HG03460 (cell line): ENCODE measurements at regions not wholly inside any gene's neighbourhood (a gene's known extent, or its start where the extent isn't known, plus 50 kb on each side); places are given as distances from the start of the nearest gene placed in this dataset.

Experiments used
- ATAC-seq: cut with Tn5 transposase; IDR thresholded peaks from one replicate; pipeline ENCODE4 v1.9.1; 2021; ENCODE audit not compliant: unreplicated experiment

DNA sequence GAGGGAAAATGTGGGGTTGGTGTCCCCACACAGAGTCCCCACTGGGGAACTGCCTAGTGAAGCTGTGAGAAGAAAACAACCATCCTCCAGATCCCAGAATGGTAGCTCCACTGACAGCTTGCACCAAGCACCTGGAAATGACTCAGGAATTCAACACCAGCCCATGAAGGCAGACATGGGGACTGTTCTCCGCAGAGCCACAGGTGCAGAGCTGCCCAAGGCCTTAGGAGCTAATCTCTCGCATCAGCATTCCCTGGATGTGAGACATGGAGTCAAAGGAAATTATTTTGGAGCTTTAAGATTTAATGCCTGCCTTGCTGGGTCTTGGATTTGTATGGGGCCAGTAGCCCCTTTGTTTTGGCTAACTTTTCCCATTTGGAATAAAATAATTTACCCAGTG lies 367.9 kb downstream of the FAM133A start:
- no peak for ATAC-seq

DNA sequence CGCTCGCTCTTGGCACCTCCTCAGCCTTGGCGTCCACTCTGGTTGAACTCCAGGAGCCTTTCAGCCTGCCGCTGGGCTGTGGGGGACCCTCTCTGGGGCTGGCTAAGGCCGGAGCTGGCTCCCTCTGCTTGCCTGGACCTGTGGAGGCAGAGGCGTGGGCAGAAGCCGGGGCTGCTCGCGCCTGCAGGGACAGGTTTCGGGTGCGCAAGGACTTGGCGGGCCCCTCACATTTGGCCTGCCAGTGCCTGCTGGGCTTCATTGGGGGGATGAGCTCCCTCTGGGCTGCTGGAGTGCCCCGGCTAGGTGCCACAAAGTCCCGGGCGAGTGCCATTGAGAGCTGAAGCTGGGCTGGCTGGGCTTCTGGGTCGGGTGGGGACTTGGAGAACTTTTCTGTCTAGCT lies 371.7 kb downstream of the FAM133A start:
- no peak for ATAC-seq

DNA sequence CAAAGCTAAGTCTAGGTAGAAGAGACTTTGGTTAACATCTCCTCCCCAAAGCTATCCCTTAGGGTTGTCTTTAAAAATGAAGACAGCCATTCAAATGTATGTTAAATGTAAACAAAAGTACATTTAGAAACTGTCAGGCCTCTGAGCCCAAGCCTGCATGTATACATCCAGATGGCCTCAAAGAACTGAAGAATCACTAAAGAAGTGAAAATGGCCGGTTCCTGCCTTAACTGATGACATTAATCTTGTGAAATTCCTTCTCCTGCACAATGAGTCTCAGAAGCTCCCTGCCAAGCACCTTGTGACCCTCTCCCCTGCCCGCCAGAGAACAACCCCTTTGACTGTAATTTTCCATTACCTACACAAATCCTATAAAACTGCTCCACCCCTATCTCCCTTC lies 377.9 kb downstream of the FAM133A start:
- ATAC-seq, result no peak

DNA sequence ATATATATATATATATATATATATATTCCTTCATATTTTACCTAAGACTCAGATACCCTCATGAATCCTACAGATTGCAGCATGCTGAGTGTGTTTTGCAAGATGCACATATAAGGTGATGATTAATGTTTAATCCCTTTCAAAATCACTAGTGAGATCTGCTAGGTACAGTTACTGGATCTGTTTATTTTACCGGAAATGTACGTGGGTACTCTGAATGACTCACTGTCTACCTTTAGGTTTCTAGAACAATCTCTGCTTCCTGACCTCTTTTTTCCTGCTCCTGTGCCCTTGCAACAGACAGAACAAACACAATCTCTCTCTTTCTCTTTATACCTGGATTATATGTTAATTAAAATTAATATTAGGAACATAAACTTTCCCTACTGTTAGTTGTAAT lies 379.6 kb downstream of the FAM133A start:
- no peak for ATAC-seq

DNA sequence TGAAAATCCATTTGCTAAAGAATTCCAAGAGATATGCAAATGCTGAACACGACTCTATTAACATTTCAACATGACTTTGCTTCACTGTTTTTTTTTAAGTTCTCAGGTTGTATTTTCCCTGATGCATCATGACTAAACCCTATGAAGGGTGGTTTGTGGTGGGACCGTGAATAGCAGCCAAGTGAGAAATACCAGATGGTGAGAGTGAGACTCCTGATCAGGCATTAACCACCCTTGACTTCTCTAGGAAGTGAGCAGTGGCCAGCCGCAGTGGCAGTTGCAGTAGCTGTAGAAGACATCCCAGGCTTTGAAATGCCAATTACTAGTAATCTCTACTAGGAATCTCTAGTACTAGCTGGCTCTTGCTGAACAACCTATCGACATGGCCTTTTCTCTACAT lies 383.4 kb downstream of the FAM133A start:
- no peak for ATAC-seq

DNA sequence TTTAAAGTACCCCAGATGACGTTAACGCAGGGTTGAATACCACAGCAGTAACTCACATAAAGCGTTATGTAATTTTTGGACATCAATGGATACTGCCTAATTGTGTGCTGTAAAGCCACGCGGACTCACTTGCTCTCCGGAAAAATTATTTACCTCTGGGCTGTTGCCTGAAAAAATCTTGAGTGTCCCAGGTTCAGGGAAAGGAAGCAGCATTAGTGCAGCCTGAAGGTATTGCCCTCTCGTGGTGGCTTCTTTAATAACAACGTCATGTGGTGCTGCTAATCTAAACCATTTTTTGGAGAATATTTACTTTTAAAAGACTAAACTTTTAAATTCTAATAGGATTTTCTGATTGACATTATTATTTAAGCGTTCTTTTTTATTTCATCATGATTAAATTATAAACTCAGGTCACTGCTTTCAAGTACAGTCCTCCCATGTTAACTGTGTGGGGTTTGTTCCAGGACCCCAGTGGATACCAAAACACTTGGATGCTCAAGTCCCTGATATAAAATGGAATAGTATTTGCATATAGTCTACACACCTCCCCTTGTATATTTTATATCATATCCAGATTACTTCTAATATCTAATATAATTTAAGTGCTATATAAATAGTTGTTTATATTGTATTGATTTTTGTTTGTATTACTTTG lies 384.8 kb downstream of the FAM133A start:
- no peak for ATAC-seq

DNA sequence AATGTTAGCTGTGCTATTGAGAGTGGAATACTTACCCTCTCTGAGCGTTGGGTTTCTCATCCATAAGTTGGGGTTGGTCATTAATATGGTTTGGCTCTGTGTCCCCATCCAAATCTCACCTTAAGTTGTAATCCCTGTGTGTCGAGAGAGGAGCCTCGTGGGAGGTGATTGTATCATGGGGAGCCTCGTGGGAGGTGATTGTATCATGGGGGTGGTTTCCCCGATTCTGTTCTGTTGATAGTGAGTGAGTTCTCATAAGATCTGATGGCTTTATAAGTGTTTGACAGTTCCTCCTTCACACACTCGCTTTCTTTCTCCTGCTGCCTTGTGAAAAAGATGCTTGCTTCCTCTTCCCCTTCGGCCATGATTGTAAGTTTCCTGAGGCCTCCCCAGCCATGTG lies 391.1 kb downstream of the FAM133A start:
- ATAC-seq, result no peak

DNA sequence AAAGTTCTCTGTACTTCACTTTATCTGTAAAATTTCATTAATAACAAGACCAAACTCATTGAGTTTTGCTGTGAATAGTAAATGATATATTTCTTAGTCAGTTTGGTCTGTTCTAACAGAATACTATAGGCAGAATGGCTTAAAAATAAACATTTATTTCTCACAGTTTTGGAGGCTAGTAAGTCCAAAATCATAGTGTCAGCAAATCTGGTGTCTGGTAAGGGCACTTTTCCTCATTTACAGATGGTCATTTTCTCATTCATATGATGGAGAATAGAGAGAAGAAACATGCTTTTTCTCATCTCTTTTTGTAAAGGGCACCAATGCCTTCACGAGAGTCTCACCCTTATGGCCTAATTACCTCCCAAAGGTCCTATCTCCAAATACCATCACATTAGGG lies 415.1 kb downstream of the FAM133A start:
- ATAC-seq, result no peak

DNA sequence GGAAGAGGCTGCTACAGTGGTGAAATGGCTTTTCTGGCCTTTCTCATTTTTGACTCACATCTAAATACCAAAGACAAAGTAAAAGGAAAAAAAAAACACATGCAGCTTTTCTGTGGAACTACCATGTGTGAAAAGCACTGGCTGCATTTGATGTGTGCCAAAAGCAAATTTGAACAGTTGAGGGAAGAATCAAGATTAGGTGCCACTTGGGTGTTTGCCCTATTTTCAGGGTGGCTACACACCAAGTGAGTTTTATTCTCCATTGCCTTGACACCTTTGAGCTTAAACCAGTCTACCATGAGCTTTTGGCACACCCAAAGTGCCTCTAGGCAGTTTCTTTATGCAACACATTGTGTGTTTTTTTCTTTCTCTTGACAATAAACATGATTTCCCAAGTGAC lies 423.9 kb downstream of the FAM133A start:
- ATAC-seq, result no peak

DNA sequence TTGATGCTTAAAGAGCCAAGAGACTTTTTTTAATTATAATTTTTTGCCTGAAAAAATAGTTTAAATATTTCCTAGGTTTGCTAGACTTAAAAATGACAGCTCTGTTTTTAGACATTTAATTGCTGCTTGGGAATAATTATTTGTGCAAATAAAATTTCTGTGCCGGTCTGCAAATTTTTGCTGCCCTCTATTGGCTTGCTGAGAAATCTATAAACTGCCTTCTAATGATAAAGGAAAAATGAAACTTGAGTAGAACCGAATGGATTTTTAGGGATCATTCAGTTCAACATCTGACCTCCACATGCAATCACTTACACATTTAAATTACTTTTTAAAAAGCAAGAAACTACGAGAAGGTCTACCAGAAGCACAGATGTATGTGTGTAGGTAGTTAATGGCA lies 434.0 kb downstream of the FAM133A start:
- no peak for ATAC-seq

DNA sequence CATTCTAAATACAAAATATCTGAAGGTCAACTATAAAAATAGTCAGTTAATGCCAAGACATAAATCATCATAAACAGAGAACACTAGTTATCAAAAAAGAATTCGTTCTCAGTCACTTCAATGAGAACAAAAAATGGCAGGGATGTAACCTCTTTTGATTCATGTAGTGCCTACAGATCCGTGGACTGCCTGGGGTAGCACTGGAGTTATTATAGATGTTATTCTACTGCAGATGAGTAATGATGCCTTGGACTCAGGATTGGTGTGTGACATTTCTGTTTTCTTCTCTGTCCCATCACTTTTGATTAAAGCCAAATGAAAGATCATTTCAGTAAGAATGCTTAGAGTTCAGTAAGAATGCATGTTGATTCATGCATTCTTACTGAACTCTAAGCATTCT lies 440.4 kb downstream of the FAM133A start:
- no peak for ATAC-seq

DNA sequence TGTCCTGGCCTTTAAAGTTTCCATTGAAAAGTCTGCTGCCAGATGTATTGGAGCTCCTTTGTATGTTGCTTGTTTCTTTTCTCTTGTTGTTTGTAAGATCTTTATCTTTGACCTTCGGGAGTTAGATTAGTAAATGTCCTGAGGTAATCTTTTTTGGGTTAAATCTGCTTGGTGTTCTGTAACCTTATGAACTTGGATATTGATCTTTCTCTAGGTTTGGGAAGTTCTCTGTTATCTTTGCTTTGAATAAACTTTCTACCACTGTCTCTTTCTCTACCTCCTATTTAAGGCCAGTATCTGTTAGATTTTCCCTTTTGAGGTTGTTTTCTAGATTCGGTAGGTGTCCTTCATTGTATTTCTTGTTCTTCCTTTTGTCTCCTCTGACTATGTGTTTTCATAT lies 447.8 kb downstream of the FAM133A start:
- no peak for ATAC-seq

DNA sequence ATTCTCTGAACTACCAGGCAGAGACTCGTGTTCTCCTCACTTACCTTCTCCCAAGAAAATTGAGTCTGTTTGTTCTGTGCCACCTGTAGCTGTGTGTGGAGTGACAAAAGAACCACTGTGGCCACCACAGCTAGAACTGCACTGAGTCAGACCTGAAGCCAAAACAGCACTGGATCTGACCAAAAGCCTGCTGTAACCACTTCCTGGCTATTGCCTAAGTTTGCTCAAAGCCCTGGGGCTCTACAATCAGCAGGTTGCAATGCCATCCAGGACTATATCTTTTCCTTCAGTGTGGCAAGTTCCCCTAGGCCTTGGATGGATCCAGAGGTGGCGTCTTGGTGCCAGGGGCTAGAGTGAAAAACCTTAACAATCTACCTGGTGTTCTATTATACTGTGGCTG lies 449.1 kb downstream of the FAM133A start:
- ATAC-seq, result no peak

DNA sequence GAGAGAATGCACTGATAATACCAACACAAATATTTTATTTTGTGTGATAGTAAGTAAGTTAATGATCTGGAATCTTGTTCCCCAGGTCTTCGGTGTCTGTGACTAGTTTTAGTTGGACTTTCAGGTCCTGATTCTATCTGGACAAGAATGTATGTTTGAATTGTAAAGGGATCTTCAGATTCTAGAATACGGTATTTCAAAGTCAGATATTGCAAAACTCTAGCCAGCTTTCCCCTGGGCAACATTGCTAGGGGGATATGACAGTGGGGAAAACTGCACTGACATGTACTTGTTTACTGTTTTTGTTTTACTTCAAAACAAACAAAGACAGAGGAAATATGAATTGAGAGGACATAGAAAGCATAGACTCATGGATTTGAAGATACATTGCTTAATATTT lies 489.0 kb downstream of the FAM133A start:
- ATAC-seq, result no peak

DNA sequence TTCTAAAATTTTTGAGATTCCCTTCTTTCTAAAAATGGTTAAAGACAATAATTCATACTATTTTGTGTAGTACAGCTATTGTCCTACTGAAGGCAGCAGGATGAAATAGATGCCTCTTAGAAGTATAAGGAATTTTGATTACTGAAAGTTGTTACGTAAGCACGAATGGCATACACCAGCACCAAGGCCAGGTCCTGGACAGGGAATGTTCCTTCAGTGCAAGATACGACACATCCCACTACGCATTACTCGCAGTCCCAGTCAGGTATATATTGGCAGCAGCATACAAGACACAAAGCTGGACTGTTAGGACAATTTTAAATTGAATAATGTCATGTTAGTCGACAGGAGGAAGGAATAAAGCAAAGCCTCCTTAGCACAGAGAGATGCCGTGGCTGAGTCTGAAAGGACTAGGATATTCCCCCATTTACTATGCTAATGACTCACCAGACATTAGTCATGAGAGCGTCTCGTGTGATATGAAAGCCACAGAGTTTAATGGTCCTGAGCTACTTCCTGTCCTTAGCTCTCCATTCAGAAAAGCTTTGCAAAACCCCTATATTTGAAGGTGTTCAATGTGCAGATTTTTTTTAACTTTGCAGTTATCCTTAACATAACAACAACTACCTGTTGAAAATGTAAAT lies 504.3 kb downstream of the FAM133A start:
- ATAC-seq, result no peak

DNA sequence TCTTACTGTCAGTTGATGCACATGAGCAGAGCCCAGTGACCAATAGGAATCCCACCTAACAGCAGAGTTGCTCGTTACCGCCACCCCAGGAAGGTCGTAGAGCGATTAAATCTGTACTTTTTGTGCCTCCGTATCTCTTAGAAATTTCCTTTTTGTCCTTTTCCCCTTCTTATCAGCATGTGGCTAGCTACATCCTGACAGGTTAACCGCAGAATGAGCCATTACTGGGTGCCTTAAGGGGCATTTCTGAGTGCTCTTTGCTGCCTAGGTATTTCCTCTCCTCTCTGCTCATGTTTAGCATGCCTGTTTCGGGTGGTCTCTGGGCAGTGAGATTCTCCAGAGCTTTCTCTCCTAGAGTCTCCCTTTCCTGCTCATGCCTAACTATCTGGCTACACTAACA lies 530.5 kb downstream of the FAM133A start:
- ATAC-seq, result no peak

DNA sequence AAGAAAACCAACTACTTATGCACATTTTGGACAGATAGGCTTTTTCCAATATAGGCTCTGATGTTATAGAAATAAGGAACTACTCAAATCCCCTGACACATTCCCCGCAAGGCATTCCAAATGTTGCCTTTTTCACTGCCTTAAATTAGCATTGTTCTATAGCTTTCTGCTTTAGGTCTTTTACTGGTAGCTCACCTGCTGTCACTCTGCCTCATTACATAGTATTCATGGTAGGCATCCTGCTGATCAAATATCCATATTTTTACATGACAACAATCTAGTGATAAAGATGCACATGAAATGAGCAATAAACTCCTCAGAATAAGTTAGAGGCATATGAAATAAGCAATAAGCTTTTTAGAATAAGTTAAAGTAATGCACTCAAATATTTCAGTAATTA lies 542.7 kb downstream of the FAM133A start:
- ATAC-seq, result no peak

DNA sequence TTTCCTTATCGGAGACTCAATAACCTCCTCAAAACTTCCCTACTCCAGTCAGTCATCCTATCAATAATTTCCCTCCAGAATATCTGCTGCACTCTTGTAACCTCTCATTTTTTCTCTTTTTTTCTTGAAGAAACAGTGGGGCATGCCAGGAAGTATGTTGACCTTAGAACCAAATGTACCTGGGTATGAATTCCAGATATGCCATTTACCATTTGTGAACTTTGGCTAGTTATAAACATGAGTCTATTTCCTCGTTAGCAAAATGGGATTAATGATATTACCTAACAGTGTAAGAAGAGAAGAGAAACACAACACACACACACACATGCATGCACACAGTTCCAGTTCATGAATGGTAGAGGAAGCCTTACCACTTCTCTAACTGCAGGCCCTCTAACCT lies 578.2 kb downstream of the FAM133A start:
- ATAC-seq, result no peak

DNA sequence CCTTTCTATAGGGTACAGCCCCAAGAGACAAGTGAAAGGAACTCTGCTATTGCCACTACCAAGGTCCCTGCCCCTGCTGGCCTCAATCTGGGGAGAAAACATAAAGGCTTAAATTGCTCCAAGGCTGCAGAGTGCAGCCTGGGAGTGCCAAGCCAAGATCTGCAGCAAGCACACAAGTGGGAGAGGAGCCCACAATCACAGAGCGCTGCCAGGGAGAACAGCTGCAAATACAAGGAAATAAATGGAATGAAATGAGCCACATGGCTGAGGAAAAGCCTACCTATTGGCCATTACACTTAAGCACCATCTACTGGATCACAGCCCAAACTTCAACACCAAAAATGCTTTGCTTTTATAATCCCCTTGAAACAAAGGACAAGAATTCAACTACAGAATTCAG lies 582.4 kb downstream of the FAM133A start:
- ATAC-seq, result no peak

DNA sequence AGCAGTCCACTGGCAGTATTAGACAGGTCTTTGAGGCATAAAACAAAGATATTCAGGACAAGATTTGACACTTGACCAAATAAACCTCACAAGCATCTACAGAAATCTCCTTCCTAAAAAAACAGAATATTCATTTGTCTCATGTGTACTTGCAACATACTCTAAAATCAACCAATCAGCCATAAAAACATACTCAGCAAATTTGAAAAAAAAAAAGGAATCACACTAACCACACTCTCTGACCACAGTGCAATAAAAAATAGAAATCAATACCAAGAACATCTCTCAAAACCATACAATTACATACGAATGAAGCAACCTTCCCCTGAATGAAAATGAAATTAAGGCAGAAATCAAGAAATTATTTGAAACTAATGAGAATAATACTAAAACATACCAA lies 591.3 kb downstream of the FAM133A start:
- ATAC-seq, result no peak

DNA sequence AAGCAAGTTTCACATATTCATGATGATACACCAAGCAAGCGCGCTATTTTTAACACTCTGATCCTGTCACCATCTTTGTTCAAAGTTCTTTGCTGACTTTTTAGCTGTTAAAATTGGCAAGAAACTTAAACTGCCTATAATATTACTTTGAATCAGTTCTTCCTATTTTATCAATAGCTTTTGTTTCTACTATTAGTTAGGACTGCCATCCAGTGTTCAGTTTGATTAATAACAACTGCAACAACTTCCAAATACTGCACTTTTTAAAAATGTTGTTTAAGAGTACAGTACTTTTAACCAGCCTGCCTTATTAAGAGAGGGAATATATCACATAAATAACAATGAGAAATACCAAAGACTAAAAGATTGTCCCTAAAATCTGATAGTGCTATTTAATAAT lies 614.3 kb downstream of the FAM133A start:
- no peak for ATAC-seq

DNA sequence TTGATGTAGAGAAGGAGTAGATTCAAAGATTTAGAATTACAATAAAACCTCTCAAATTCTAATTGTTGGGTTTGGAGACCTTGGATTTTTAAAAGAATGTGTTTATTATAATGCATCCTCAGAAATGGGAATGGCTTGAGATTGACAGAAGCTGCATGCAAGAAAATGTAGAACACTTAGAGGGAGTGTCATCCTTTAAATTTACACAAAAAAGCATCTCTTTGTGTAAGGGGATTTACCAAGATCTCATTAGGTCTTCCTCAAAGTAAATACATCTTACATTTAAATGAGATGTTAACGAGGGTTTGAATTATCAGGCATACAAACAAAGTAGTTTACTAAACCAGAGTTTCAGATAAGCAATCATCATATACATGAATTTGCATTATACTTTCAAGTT lies 615.0 kb downstream of the FAM133A start:
- ATAC-seq, result no peak

DNA sequence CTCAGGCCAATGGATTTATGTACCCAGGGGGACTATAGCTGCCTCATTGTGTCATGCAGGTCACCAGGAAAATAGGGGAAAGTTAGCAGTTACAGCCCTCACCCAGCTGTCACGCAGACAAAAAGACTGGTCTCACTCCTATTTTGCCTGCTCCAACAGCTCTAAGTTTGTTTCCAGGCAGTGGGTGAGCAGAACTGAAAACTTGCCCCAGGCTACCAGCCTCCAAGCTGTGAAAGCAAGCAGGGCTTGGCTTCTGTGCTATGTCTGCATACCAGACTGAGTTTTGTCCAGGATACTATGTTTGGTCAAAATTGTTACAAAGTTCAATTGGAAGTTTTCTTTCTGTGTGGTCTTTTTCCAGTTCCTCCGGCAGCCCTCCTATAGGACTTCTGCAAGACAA lies 628.4 kb downstream of the FAM133A start:
- ATAC-seq, result no peak
